HCT116 (cell line): ENCODE measurements at regions not wholly inside any gene's neighbourhood (a gene's known extent, or its start where the extent isn't known, plus 50 kb on each side); places are given as distances from the start of the nearest gene placed in this dataset.

Experiments used
- ATAC-seq: fragments of 200-7000 bp; cut with Tn5 transposase; 2 replicates; pipeline ENCODE4 v1.9.1; 2020; ENCODE audit warnings: mild to moderate bottlenecking, moderate library complexity
- BruUV-seq: library from RNA; stranded (reverse); fragments of 400-500 nt; replicated peaks from 2 replicates; lab custom pipeline; 2021; lab: Mats Ljungman, UMichigan
- CTCF ChIA-PET: fragments of 300-600 bp; sonication (Branson Sonifier 250); formaldehyde crosslinking; loops from one replicate; lab custom pipeline; 2021; ENCODE audit warnings: antibody characterized with exemption; lab: Charles Lee
- POLR2A ChIA-PET: fragments of 300-600, 350-600 bp; sonication (Branson Sonifier 250); formaldehyde crosslinking; loops from one replicate; lab custom pipeline; 2021; ENCODE audit warnings: antibody characterized with exemption; lab: Charles Lee
- RAD21 ChIA-PET, 2 experiments: fragments of 300-600 bp; sonication (Branson Sonifier 250); formaldehyde crosslinking; loops; one replicate each; lab custom pipeline; 2023; ENCODE audit warnings: low total read pairs in 2 of 2; ENCODE audit not compliant: uncharacterized antibody in 2 of 2, unreplicated experiment in 2 of 2, low non-redundant PET in 1 of 2; lab: Charles Lee
- DNase-seq: peaks from one replicate; pipeline ENCODE4 v3.0.0-alpha.2; 2010; ENCODE audit warnings: low read depth, low spot score
- H2AFZ ChIP-seq: fragments of 200-600 bp; shearing (Covaris generic), sonication (generic); 2 replicates; pipeline ENCODE4 v1.6.1; 2017; ENCODE audit warnings: low read depth, mixed run types, mixed read lengths, antibody characterized with exemption, low read length; ENCODE audit not compliant: poor library complexity, severe bottlenecking
- H3K27ac ChIP-seq: 2 replicates; pipeline ENCODE4 v1.5.1; 2012; ENCODE audit warnings: low read depth, low read length
- H3K27me3 ChIP-seq: fragments of 200-600 bp; sonication (generic); 2 replicates; pipeline ENCODE4 v1.6.1; 2016; ENCODE audit warnings: mixed run types, low read length, mixed read lengths; ENCODE audit not compliant: insufficient read depth
- H3K36me3 ChIP-seq, 2 experiments: fragments of 200-500 bp in 1 of 2; fragments of 200-600 bp in 1 of 2; sonication (Bioruptor generic) in 1 of 2; sonication (generic) in 1 of 2; 2 replicates each; pipeline versions ENCODE4 v1.5.1 to v1.6.1; 2014 to 2016; ENCODE audit warnings: low read length in 2 of 2, inconsistent platforms in 1 of 2, mixed read lengths in 1 of 2, mixed run types in 1 of 2; ENCODE audit not compliant: insufficient read depth in 2 of 2, control insufficient read depth in 1 of 2
- H3K4me1 ChIP-seq, 2 experiments: fragments of 200-600 bp in 1 of 2; sonication (generic) in 1 of 2; 2 replicates each; pipeline versions ENCODE4 v1.5.1 to v1.6.1; 2012 to 2017; ENCODE audit warnings: low read length in 2 of 2, inconsistent platforms in 1 of 2, mild to moderate bottlenecking in 1 of 2, mixed read lengths in 1 of 2, mixed run types in 1 of 2, moderate library complexity in 1 of 2; ENCODE audit not compliant: insufficient read depth in 2 of 2, control insufficient read depth in 1 of 2
- H3K4me2 ChIP-seq: fragments of 200-600 bp; sonication (generic); 2 replicates; pipeline ENCODE4 v1.6.1; 2017; ENCODE audit warnings: mixed run types, low read length, mixed read lengths
- H3K4me3 ChIP-seq, 2 experiments: fragments of 200-600 bp in 1 of 2; sonication (generic) in 1 of 2; replicated peaks in 1 of 2; 2 replicates each; pipeline ENCODE4 v1.5.1; 2011 to 2016; ENCODE audit warnings: low read length in 2 of 2, control low read depth in 1 of 2, low read depth in 1 of 2, mild to moderate bottlenecking in 1 of 2, mixed read lengths in 1 of 2, mixed run types in 1 of 2
- H3K79me2 ChIP-seq: fragments of 200-600 bp; sonication (generic); 2 replicates; pipeline ENCODE4 v1.6.1; 2017; ENCODE audit warnings: mild to moderate bottlenecking, mixed run types, low read length, moderate library complexity, mixed read lengths; ENCODE audit not compliant: insufficient read depth
- H3K9ac ChIP-seq: fragments of 200-600 bp; sonication (generic); 2 replicates; pipeline ENCODE4 v1.6.1; 2016; ENCODE audit warnings: low read length, mixed read lengths
- H3K9me2 ChIP-seq: fragments of 200-600 bp; sonication (generic), shearing (Covaris generic); 2 replicates; pipeline ENCODE4 v1.6.1; 2017; ENCODE audit warnings: mixed run types, mild to moderate bottlenecking, moderate library complexity; ENCODE audit not compliant: insufficient read depth
- H3K9me3 ChIP-seq, 2 experiments: fragments of 200-500 bp in 1 of 2; fragments of 200-600 bp in 1 of 2; sonication (Bioruptor generic) in 1 of 2; sonication (generic) in 1 of 2; 2 replicates each; pipeline ENCODE4 v1.6.1; 2014 to 2017; ENCODE audit warnings: low read length in 2 of 2, mixed read lengths in 2 of 2, inconsistent platforms in 1 of 2, low read depth in 1 of 2, mild to moderate bottlenecking in 1 of 2, mixed run types in 1 of 2, moderate library complexity in 1 of 2; ENCODE audit not compliant: control insufficient read depth in 1 of 2, insufficient read depth in 1 of 2
- H4K20me1 ChIP-seq: fragments of 200-600 bp; sonication (generic), shearing (Covaris generic); 2 replicates; pipeline ENCODE4 v1.6.1; 2017; ENCODE audit warnings: mixed run types, mild to moderate bottlenecking, moderate library complexity; ENCODE audit not compliant: insufficient read depth
- CBX3 ChIP-seq: IDR thresholded peaks from 2 replicates; pipeline ENCODE4 v1.6.1; 2012; ENCODE audit warnings: low read depth
- EGR1 ChIP-seq: IDR thresholded peaks from 2 replicates; pipeline ENCODE4 v1.6.1; 2012; ENCODE audit warnings: low read depth
- EZH2 ChIP-seq: fragments of 200-600 bp; sonication (generic); IDR thresholded peaks from 2 replicates; pipeline ENCODE4 v1.6.1; 2017; ENCODE audit warnings: antibody characterized with exemption, mixed run types
- MAX ChIP-seq: IDR thresholded peaks from 2 replicates; pipeline ENCODE4 v1.6.1; 2012
- POLR2A ChIP-seq: IDR thresholded peaks from 2 replicates; pipeline ENCODE4 v1.7.0; 2011; ENCODE audit warnings: borderline replicate concordance; ENCODE audit not compliant: insufficient read depth, insufficient read length; ENCODE audit errors: extremely low read depth
- RAD21 ChIP-seq: IDR thresholded peaks from 2 replicates; pipeline ENCODE4 v1.6.1; 2012; ENCODE audit warnings: low read depth, mild to moderate bottlenecking
- REST ChIP-seq: IDR thresholded peaks from 2 replicates; pipeline ENCODE4 v1.6.1; 2012; ENCODE audit warnings: low read depth
- SRF ChIP-seq: IDR thresholded peaks from 2 replicates; pipeline ENCODE4 v1.6.1; 2012; ENCODE audit warnings: low read depth
- TCF7L2 ChIP-seq: IDR thresholded peaks from 2 replicates; pipeline ENCODE4 v1.7.0; 2011; ENCODE audit warnings: borderline replicate concordance, inconsistent platforms; ENCODE audit not compliant: insufficient read depth, insufficient read length; ENCODE audit errors: extremely low read depth
- ZFX ChIP-seq: fragments of 450-650 bp; IDR thresholded peaks from 2 replicates; pipeline ENCODE4 v1.6.1; 2017
- ZNF274 ChIP-seq: fragments of 200-500 bp; sonication (Bioruptor generic); IDR thresholded peaks from 2 replicates; pipeline ENCODE4 v1.6.1; 2014; ENCODE audit warnings: mild to moderate bottlenecking, low read depth, low read length, inconsistent platforms
- intact Hi-C: fragments of 100-400 bp; cut with micrococcal nuclease; formaldehyde crosslinking; loops from 2 replicates; pipeline ENCODE4 v1.10.0; 2022

GRCh38 chr14:101625336-101626097 is 64.2 kb downstream of the DIO3 start:
- no peak overlapping the region for H3K27ac ChIP-seq
- BruUV-seq: no TSS peak
- H3K79me2 ChIP-seq: no peaks in the 10 kb centered on the region
- ChIA-PET RAD21 (no interaction called here), POLR2A (no interaction called here), CTCF (no interaction called here)
- H4K20me1 ChIP-seq: no peaks in the 10 kb centered on the region
- intact Hi-C loops: no loop called here
- H3K9me2 ChIP-seq: no peaks in the 10 kb centered on the region
- H3K36me3 ChIP-seq: no peaks in the 10 kb centered on the region
- H3K9ac ChIP-seq: no peak overlapping the region
- no peaks in the 10 kb centered on the region for H3K27me3 ChIP-seq
- no peak overlapping the region for H3K4me3 ChIP-seq
- TF ChIP-seq TCF7L2 (no peak), ZFX (no peak), SRF (no peak), ZNF274 (no peak), EZH2 (no peak), EGR1 (no peak), MAX (no peak), REST (no peak), RAD21 (no peak), POLR2A (no peak), CBX3 (no peak)
- no peaks in the 10 kb centered on the region for H3K9me3 ChIP-seq
- H3K4me1 ChIP-seq: peaks cover 7 to 9% of the 10 kb centered on the region in 2 experiments; a peak in 3 of 4 replicates
- ATAC-seq: no peak
- H2AFZ ChIP-seq: no peak overlapping the region
- DNase-seq: no peak
- H3K4me2 ChIP-seq: no peak overlapping the region
